NOMO-1 treated with DMSO at 0.1 percent for 48 hours (cell line): ENCODE measurements at regions not wholly inside any gene's neighbourhood (a gene's known extent, or its start where the extent isn't known, plus 50 kb on each side); places are given as distances from the start of the nearest gene placed in this dataset.

ENCODE experiments used
- DNase-seq: peaks from one replicate; lab custom pipeline; 2025; ENCODE audit not compliant: unreplicated experiment; lab: John Stamatoyannopoulos, UW

DNA sequence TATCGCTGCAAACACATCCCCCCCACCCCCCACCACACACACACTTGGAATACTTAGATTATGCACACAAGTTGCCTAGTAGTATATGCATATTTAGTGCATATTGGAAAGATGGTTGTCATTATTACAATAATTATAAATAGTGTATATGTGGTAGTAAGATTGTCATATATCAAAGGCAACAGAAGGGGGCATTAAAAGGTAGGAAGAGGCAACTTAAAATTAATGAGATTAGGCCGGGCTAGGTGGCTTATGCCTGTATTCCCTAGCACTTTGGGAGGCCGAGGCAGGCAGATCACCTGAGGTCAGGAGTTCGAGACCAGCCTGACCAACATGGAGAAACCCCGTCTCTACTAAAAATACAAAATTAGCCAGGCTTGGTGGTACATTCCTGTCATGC is 52.1 kb downstream of the GSC start:
- DNase-seq: no peak

DNA sequence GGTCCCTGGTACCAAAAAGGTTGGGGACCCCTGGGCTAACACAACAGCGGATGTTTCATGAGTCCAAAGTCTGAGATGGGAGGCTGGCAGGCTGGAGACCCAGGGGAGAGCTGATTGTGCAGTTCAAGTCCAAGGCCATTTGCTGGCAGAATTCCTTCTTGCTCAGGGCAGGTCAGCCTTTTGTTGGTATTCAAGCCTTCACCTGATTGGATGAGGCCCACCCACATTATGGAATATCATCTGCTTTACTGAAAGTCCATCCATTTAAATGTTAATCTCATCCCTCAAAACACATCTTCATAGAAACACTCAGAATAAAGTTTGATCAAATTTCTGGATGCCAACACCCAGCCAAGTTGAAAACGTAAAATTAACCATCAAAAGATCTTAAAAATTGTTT is 52.9 kb downstream of the GSC start:
- no peak for DNase-seq

- no peak for DNase-seq
These were observed 56.8 kb downstream of the GSC start for GRCh38 chr14:94713115-94713514.

DNA sequence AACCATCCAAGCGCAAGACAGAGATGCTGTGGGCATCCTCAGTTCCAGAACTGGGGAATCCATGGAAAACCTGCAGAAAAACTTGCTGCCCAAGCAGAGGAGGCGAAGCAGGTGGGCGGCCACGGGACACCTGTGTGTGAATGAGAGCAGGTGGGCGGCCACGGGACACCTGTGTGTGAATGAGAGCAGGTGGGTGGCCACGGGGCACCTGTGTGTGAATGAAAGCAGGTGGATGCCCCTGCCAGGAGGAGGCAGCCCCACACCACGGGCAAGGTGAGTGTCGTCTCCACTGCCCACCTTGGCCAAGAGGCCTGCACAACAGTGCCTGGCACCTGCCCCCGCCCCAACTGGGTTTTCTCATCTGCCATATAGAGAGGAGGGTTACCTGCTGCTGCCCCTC is 59.2 kb downstream of the GSC start:
- no peak for DNase-seq

DNA sequence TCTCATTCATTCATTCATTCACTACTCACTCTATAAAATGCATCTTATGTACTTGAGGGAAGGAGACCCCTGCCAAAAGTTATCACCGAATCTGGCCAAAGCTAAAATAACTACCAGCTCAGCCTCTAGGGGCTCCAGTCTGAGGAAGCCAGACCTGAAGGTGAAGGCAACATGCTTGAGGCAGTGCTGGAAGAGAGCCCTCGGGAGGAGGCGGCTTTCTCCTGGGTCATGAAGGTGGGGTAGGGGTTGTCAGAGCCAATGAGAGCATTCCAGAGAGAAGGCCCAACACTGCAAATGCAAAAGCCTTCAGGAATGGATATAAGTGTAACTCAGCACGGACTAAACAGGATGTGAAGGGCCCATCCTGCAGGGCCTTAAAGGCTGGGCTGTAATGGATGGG is 62.4 kb downstream of the GSC start:
- no peak for DNase-seq

- no peak for DNase-seq
These were observed 63.8 kb downstream of the GSC start for GRCh38 chr14:94706133-94706532.

DNA sequence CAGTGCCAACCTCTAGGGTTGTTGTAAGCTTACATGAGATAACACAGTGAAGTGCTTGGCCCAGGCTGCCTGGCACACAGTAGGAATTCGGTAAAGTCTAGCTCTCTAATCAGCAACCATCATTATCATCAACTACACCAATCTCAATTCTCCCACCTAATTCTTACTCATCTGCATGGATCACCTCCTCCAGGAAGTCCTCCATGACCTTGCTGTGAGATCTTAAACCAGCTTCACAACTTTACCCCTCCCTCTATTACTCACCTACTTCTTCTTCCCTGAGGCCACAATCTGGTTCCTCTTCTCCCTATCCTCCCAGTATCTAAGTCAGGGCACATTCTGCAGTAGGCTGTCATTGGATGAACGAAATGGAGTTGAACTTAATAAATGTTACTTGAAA is 67.3 kb downstream of the GSC start:
- no peak for DNase-seq

DNA sequence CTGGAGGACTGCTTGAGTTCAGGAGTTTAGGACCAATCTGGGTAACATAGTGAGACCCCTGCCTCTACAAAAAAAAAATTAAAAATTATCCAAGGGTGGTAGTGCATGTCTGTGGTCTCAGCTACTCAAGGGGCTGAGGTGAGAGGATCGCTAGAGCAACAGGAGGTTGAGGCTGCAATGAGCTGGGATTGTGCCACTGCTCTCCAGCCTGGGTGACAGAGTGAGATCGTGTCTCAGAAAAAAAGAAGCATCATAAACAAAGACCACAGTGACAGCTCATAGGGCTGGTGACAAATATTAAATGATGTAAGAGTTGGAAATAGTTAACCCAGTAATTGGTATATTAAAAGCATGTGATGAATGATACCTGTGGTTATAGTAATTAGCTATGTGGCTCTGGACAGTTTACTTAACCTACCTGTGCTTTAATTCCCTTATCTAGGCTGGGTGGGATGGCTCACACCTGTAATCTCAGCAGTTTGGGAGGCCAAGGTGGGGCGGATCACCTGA is 68.0 kb downstream of the GSC start:
- no peak for DNase-seq

DNA sequence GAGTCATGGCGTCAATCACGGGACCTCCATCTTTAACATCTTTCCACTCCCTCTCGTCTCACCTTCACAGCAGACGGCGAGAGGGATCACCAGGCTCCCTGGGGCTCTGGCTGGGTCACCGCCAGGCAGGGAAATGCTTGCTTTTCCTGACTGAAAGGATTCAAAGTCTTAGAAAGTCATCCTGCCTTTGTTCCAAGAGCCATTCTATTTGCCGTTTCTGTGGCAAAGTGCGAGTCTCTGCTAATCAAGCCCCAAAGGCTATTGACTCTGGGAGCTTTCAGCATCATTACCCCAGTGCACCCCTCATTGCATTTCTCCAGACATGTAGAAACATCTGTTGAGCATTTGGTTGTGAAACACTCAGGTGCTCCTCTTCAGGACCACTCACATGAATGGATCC is 69.6 kb downstream of the GSC start:
- no peak for DNase-seq

GRCh38 chr14:94699831-94700230 is 70.1 kb downstream of the GSC start:
- no peak for DNase-seq

DNA sequence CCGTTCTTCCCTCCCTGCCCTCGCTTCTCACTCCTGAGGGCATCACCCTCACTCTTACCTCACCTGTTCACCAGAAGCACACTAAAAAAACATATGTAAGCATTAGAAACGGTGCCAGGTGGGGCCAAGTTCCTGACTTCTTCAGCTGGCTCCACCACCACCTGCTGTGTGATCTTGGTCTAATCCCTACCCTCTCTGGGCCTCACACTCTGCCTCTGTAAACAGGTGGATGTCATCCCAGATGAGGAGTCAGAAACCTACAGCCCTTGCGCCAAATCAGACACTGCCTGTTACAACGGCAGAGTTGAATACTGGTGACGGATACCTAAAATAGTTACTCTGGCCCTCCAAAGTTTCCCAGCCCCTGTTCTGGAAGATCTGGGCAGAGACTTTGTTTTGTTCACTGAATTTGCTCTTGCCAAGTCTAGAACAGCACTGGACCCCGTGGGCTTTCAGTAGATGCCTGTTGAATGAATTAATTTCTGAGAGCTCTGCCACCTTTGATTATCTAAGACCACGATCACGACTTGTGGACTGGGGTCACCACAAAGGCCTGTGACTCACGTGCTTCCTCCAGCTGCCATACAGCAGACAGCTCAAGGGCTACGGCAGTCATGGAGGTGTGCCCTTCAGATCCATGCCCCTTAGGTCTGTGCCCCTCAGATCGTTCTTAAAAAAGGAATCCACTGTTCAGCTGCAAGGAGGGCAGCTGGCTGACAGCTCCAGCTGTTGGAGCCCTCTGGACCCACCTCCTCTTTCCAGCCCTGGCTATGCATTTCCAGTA is 71.9 kb downstream of the GSC start:
- DNase-seq: no peak

GRCh38 chr14:94696518-94696917 is 73.4 kb downstream of the GSC start:
- no peak for DNase-seq

DNA sequence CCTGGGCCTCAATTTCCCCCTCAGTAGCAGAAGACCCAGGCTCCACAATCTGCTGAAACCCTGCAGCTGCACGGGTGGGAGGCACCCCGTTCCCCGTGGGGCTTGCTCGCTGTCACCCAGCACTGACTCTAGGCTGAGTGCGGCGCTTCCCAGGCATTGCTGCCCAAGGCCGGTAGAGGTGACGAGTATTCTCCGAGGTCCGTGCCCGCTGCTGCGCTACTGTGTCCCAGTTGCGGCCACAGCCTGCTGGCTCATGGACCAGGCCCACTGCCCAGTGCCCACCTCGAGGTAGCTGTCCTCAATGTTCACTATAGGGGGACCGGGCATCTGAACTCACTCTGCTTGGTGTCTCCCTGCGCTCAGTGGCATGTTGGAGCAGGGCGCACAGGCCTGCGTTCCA is 74.7 kb downstream of the GSC start:
- DNase-seq: no peak

DNA sequence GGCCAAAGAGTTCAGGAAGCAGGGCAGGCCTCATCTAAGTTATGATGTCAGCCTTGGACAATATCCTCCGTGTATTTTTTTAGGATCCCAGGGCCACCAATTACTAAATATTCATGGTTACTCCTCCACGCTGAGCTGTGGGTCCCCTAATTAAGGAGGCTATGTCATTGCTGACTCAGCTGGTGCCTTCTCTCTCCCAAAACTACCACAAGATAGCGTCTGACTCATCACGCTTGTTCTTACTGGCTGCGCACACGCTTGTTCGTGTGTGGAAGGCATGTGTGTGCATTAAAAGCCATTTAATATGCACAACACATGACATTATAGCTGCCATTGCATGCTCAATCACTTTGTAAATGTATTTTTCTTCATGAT is 78.3 kb downstream of the GSC start:
- DNase-seq: no peak

- DNase-seq: no peak
These were observed 78.8 kb downstream of the GSC start for GRCh38 chr14:94690896-94691659.

DNA sequence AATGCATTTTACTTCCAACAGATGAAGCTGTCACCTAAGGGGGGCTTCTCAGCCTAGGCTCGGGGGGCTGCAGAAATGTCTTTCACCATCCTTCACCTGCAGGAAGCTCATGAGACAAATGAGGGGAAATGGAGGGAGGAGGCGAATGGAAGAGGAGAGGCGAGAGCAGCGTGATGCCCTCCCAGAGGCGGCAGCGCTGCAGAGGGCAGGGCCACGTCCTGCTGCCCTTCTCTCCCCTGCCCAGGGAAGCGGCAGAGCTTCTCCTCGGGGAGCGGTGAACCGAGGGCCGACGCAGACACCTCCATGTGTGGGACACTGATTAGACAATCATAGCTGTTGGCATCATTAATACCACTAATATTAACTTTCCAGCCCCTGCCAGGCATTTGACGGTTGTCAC is 78.3 kb downstream of the SERPINA3 start:
- DNase-seq: no peak

- DNase-seq: no peak
These were observed 77.8 kb downstream of the SERPINA3 start for GRCh38 chr14:94689985-94690400.

GRCh38 chr14:94689218-94689984 is 77.2 kb downstream of the SERPINA3 start:
- DNase-seq: no peak

DNA sequence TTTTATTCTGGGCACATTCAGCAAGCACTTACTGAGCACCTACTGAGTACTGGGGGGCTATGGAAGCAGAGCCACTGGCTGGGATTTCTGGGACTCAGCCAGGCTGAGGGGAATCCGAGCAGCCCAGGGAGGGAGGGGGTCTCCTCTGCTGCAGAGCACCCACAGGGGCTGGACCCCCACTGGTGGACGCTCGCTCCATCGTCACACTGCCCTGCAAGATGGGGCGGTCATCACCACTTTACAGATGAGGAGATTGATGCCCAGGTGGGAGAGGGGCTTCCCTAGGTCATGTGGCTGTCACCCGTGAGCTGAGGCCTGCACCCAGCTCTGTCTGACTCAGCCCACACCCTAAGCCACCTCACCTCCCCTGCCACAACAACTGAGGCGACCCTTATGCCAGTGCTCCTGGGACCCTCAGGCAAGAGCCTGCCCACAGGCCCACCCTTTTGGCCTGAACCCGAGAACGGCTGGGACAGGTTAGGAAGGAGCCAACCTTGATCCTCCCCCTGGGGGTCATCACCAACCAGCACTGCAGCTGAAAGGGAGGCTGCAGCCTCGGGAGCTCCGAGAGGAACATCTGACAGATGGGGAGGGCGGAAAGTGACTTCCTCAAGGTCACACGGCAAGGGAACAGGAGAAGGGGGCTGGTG is 74.4 kb downstream of the SERPINA3 start:
- no peak for DNase-seq

DNA sequence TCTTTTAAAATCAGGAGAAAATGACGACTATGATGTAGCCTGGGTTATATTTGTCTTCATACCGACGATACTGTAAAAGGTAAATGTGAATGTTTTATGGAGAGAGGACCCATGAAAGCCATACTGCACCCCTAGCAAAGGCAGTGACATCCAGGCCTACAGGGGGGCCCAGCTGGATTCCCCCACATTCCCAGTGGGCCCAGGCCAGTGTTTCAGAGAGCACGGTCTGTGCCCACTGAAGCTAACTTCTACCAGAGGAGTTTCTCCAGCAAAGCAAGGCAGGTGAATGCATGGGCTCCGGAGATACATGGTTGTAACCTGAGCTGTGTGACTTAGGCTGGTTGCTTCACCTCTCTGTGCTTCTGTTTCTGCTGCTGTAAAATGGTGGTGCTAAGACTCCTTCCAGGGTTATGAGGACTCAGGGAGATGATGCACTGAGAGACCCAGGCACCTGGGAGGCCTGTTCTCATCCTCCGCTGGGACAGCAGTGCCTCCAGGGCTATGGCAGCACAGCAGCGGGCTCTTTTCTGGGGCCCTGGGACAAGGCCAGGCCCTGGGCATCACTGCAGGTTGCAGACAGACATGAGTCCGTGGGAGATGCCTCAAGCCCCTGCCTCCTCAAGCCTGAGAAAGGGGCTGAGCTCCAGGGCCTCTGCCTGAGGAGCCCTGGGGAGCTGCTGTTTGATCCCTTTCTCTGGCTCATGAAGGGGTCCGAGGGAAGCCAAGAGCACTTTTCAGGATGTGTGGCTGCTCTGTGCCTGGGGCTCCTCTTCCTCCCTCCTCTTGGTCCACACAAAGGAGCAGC is 73.7 kb downstream of the SERPINA3 start:
- no peak for DNase-seq
